SK-N-SH treated with all-trans-retinoic acid at 6 μM for 48 hours (cell line): ENCODE measurements at regions not wholly inside any gene's neighbourhood (a gene's known extent, or its start where the extent isn't known, plus 50 kb on each side); places are given as distances from the start of the nearest gene placed in this dataset.

Source experiments
- ATAC-seq: fragments of 200-7000 bp; cut with Tn5 transposase; 3 replicates; pipeline ENCODE4 v1.9.1; 2020; ENCODE audit warnings: mild to moderate bottlenecking, moderate library complexity
- BACH2 ChIP-seq: fragments of 250-450 bp; sonication (Bioruptor Pico); IDR thresholded peaks from 2 replicates; pipeline ENCODE4 v1.9.0; 2021; ENCODE audit warnings: mild to moderate bottlenecking, borderline replicate concordance
- CSDC2 ChIP-seq: fragments of 250-450 bp; sonication (Bioruptor Pico); IDR thresholded peaks from 2 replicates; pipeline ENCODE4 v1.5.0; 2020; ENCODE audit warnings: mild to moderate bottlenecking, moderate library complexity
- ESRRG ChIP-seq: fragments of 250-450 bp; sonication (Bioruptor Pico); IDR thresholded peaks from 2 replicates; pipeline ENCODE4 v1.6.1; 2021; ENCODE audit warnings: mild to moderate bottlenecking
- GLIS3 ChIP-seq: fragments of 250-450 bp; sonication (Bioruptor Pico); IDR thresholded peaks from 2 replicates; pipeline ENCODE4 v1.5.0; 2020; ENCODE audit warnings: mild to moderate bottlenecking, moderate library complexity
- ISL1 ChIP-seq: fragments of 250-450 bp; sonication (Bioruptor Pico); IDR thresholded peaks from 2 replicates; pipeline ENCODE4 v2.1.2; 2022; ENCODE audit warnings: mild to moderate bottlenecking, moderate library complexity
- OSR1 ChIP-seq: fragments of 250-450 bp; sonication (Bioruptor Pico); IDR thresholded peaks from 2 replicates; pipeline ENCODE4 v1.8.0; 2022; ENCODE audit warnings: moderate library complexity, mild to moderate bottlenecking, inconsistent platforms
- PPARA ChIP-seq: fragments of 250-450 bp; sonication (Bioruptor Pico); IDR thresholded peaks from 2 replicates; pipeline ENCODE4 v1.5.0; 2020; ENCODE audit warnings: mild to moderate bottlenecking, borderline replicate concordance
- RARB ChIP-seq: fragments of 250-450 bp; sonication (Bioruptor Pico); IDR thresholded peaks from 2 replicates; pipeline ENCODE4 v1.8.0; 2021; ENCODE audit warnings: mild to moderate bottlenecking, moderate library complexity
- TCF4 ChIP-seq: fragments of 250-450 bp; sonication (Bioruptor Pico); IDR thresholded peaks from 2 replicates; pipeline ENCODE4 v1.8.0; 2021; ENCODE audit warnings: mild to moderate bottlenecking, moderate library complexity, borderline replicate concordance
- ZFP30 ChIP-seq: fragments of 450-650 bp; formaldehyde crosslinking; IDR thresholded peaks from 2 replicates; pipeline ENCODE4 v1.5.0; 2022; ENCODE audit warnings: mild to moderate bottlenecking, moderate library complexity
- ZNF565 ChIP-seq: fragments of 450-650 bp; formaldehyde crosslinking; conservative IDR thresholded peaks from 2 replicates; pipeline ENCODE4 v1.5.0; 2020; ENCODE audit warnings: low read depth, mild to moderate bottlenecking, moderate library complexity
- ZNF70 ChIP-seq: fragments of 450-650 bp; formaldehyde crosslinking; IDR thresholded peaks from 2 replicates; pipeline ENCODE4 v1.5.0; 2020; ENCODE audit warnings: mild to moderate bottlenecking, moderate library complexity
- ZNF8 ChIP-seq: fragments of 450-650 bp; formaldehyde crosslinking; IDR thresholded peaks from 2 replicates; pipeline ENCODE4 v1.5.0; 2020; ENCODE audit warnings: mild to moderate bottlenecking, moderate library complexity
- TF ChIP-seq, protein P1 (sequence below): fragments of 250-450 bp; sonication (Bioruptor Pico); IDR thresholded peaks from 2 replicates; pipeline ENCODE4 v1.5.0; 2020; ENCODE audit warnings: mild to moderate bottlenecking, moderate library complexity
- TF ChIP-seq, protein P2 (sequence below): fragments of 250-450 bp; sonication (Bioruptor Pico); IDR thresholded peaks from 2 replicates; pipeline ENCODE4 v1.5.1; 2021; ENCODE audit warnings: mild to moderate bottlenecking, moderate library complexity
- TF ChIP-seq, protein P3 (sequence below): fragments of 250-450 bp; sonication (Bioruptor Pico); IDR thresholded peaks from 2 replicates; pipeline ENCODE4 v1.8.0; 2021; ENCODE audit warnings: low read depth, mild to moderate bottlenecking, moderate library complexity, borderline replicate concordance
- TF ChIP-seq, protein P4 (sequence below): fragments of 250-450 bp; sonication (Bioruptor Pico); IDR thresholded peaks from 2 replicates; pipeline ENCODE4 v1.8.0; 2020; ENCODE audit warnings: mild to moderate bottlenecking, moderate library complexity, borderline replicate concordance

DNA sequence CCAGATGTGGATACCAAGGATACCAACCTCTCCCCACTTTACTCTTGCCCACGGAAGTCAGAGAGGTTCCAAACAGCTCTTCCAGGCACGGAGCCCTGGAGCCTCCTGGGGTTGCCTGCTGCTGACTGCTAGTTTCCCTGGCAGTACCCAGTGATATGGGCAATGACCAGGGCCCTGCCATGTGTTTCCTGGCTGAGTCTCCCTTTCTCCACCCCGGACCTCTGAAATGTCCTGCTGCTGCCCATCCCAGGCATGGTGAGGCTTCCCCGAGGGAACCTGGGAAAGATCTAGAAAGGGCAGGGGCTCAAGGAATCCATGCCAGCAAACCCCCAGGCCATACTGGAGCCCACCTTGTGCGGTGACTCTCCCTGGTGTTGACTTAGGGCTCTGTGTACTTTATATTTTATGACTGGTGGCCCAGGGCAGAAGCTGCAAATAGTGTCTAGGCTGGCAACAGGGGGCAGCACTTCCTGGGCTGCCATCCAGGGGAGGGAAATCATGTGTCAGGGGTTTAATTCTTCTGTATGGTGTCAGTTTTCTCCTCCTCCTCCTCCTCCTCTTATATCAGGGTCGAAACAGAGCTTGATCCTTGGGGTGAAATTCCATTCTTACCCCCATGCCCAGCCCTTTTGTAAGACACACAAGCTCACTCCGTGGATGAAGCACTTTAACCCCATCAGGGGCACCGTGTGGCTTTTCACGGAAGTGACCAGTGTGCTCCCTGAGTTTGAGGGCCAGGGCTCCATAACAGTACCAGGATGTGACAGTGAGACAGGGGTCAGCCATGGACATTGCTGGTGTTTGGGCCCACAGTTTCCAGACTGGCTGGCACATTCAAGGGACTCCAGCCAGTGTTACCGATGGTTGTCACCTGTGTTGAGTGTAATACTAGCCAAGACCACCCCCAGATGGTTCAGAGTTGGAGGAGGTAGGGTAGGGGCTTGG lies 62.4 kb upstream of the GDF10 start:
- no peak for ATAC-seq
- TF ChIP-seq TCF4 (CRISPR knock-in tag): no peak
- no peak for TF ChIP-seq PPARA (CRISPR knock-in tag)
- no peak for TF ChIP-seq ZNF8 (CRISPR knock-in tag)
- TF ChIP-seq ISL1 (CRISPR knock-in tag): no peak
- TF ChIP-seq, protein P1, sequence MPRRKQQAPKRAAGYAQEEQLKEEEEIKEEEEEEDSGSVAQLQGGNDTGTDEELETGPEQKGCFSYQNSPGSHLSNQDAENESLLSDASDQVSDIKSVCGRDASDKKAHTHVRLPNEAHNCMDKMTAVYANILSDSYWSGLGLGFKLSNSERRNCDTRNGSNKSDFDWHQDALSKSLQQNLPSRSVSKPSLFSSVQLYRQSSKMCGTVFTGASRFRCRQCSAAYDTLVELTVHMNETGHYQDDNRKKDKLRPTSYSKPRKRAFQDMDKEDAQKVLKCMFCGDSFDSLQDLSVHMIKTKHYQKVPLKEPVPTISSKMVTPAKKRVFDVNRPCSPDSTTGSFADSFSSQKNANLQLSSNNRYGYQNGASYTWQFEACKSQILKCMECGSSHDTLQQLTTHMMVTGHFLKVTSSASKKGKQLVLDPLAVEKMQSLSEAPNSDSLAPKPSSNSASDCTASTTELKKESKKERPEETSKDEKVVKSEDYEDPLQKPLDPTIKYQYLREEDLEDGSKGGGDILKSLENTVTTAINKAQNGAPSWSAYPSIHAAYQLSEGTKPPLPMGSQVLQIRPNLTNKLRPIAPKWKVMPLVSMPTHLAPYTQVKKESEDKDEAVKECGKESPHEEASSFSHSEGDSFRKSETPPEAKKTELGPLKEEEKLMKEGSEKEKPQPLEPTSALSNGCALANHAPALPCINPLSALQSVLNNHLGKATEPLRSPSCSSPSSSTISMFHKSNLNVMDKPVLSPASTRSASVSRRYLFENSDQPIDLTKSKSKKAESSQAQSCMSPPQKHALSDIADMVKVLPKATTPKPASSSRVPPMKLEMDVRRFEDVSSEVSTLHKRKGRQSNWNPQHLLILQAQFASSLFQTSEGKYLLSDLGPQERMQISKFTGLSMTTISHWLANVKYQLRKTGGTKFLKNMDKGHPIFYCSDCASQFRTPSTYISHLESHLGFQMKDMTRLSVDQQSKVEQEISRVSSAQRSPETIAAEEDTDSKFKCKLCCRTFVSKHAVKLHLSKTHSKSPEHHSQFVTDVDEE (CRISPR knock-in tag): no peak
- no peak for TF ChIP-seq ZNF70 (CRISPR knock-in tag)
- TF ChIP-seq, protein P2, sequence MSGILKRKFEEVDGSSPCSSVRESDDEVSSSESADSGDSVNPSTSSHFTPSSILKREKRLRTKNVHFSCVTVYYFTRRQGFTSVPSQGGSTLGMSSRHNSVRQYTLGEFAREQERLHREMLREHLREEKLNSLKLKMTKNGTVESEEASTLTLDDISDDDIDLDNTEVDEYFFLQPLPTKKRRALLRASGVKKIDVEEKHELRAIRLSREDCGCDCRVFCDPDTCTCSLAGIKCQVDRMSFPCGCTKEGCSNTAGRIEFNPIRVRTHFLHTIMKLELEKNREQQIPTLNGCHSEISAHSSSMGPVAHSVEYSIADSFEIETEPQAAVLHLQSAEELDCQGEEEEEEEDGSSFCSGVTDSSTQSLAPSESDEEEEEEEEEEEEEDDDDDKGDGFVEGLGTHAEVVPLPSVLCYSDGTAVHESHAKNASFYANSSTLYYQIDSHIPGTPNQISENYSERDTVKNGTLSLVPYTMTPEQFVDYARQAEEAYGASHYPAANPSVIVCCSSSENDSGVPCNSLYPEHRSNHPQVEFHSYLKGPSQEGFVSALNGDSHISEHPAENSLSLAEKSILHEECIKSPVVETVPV (CRISPR knock-in tag): no peak
- no peak for TF ChIP-seq ESRRG (CRISPR knock-in tag)

DNA sequence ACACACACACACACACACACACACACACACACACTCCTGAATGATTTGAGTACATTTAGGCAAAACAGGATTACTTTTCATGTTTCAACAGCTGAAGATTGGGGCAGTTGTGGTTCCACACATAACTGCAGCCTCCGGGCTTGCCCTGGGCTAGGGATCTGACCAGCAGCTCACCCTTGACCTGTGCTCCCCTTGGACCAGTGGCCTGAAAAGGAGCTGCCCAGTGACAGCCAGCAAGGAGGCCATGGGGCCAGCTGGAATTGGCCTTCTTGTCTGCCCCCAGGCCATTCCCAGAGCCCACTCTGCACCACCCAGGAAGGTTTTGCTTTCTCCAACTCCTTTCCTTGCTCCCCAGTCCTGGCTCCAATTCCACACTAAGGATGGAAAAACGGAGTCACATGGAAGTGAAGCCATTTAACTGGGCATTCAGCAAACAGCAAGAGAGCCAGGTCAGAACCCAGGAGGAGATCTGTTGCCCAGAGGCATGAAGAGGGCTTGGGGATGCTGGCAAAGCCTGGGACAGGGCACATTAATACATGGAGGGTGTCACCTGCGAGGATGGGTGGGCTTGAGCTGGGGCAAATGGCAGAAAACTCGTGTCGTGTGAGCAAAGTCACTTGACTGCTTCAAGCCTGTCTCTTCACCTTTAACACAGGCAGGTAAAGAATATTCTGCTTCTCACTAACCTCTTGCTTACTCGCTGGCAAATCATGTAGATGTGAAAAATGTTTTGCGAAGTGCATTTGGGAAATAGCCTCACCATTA lies 61.5 kb upstream of the GDF10 start:
- no peak for TF ChIP-seq ZNF70 (CRISPR knock-in tag)
- no peak for ATAC-seq

DNA sequence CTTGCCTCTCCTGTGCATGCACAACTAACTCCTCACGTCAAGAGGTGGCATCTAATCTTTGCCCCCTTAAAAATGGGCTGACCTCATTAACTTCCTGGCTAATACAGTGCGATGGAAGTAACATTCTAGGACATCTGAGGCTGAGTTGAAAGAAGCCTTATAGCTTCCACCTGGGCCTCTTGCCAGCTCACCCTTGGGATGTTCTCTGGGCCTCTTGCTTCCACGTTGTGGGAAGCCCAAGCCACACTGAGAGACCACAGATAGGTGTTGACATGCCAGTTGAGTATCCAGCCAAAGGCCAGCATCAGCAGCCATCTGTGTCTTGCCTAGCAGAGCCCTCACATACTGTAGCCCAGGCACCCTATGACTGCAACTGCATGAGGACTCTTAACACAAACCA lies 60.8 kb upstream of the GDF10 start:
- ATAC-seq: no peak
- no peak for TF ChIP-seq RARB (CRISPR knock-in tag)
- TF ChIP-seq ESRRG (CRISPR knock-in tag): no peak
- TF ChIP-seq ZFP30 (CRISPR knock-in tag): no peak
- no peak for TF ChIP-seq ISL1 (CRISPR knock-in tag)
- TF ChIP-seq, protein P3, sequence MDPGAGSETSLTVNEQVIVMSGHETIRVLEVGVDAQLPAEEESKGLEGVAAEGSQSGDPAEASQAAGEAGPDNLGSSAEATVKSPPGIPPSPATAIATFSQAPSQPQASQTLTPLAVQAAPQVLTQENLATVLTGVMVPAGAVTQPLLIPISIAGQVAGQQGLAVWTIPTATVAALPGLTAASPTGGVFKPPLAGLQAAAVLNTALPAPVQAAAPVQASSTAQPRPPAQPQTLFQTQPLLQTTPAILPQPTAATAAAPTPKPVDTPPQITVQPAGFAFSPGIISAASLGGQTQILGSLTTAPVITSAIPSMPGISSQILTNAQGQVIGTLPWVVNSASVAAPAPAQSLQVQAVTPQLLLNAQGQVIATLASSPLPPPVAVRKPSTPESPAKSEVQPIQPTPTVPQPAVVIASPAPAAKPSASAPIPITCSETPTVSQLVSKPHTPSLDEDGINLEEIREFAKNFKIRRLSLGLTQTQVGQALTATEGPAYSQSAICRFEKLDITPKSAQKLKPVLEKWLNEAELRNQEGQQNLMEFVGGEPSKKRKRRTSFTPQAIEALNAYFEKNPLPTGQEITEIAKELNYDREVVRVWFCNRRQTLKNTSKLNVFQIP (CRISPR knock-in tag): no peak
- TF ChIP-seq, protein P4, sequence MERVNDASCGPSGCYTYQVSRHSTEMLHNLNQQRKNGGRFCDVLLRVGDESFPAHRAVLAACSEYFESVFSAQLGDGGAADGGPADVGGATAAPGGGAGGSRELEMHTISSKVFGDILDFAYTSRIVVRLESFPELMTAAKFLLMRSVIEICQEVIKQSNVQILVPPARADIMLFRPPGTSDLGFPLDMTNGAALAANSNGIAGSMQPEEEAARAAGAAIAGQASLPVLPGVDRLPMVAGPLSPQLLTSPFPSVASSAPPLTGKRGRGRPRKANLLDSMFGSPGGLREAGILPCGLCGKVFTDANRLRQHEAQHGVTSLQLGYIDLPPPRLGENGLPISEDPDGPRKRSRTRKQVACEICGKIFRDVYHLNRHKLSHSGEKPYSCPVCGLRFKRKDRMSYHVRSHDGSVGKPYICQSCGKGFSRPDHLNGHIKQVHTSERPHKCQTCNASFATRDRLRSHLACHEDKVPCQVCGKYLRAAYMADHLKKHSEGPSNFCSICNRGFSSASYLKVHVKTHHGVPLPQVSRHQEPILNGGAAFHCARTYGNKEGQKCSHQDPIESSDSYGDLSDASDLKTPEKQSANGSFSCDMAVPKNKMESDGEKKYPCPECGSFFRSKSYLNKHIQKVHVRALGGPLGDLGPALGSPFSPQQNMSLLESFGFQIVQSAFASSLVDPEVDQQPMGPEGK (CRISPR knock-in tag): no peak
- TF ChIP-seq, protein P2 (CRISPR knock-in tag): no peak
- no peak for TF ChIP-seq OSR1 (CRISPR knock-in tag)
- TF ChIP-seq CSDC2 (CRISPR knock-in tag): no peak
- TF ChIP-seq TCF4 (CRISPR knock-in tag): no peak
- TF ChIP-seq BACH2 (CRISPR knock-in tag): no peak
- TF ChIP-seq ZNF565 (CRISPR knock-in tag): no peak
- no peak for TF ChIP-seq GLIS3 (CRISPR knock-in tag)
